ENCODE measurements at regions not wholly inside any gene's neighbourhood (a gene's known extent, or its start where the extent isn't known, plus 50 kb on each side); places are given as distances from the start of the nearest gene placed in this dataset.

DNA sequence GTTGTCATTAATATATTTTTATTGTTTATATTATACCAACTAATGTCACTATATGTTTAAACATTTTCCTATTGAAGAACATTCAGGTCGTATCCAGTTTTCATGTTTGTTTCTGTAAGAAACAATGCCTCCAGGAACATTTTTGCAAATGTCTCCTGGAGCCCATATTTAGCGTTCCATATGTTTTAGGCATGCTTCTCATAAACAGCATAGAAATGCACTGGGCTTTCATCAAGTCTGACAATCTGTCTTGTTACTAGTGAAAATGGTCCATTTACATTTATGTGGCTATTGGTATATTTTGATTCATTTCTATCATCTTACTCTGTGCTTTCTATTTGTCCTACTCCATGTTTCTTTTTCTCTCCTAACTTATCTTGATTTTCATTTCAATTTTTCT is 431.7 kb downstream of the TFAP2A start:
- Histone ChIP-seq H3K9ac (ENCODE audit: insufficient read depth, low read length, poor library complexity, severe bottlenecking) (no peak overlapping the region), H4K20me1 (ENCODE audit: insufficient read depth, low read length) (no peaks in the 10 kb centered on the region), H3K27me3 (ENCODE audit: control insufficient read depth in 2 of 2, insufficient read depth in 2 of 2, low read length in 2 of 2) (no peaks in the 10 kb centered on the region), H3K4me3 (replicated peaks in 1 of 3; ENCODE audit: low read depth in 2 of 3, low read length in 3 of 3) (no peak overlapping the region), H3K4me2 (replicated peaks; ENCODE audit: extremely low read depth, low read length, poor library complexity, severe bottlenecking) (no peak overlapping the region), H3K36me3 (replicated peaks in 1 of 2; ENCODE audit: control insufficient read depth in 1 of 2, insufficient read depth in 2 of 2, low read length in 2 of 2) (no peaks in the 10 kb centered on the region), H2AFZ (ENCODE audit: insufficient read depth, low read depth, low read length, poor library complexity, severe bottlenecking) (no peak overlapping the region), H3K27ac (ENCODE audit: low read depth in 1 of 2, low read length in 2 of 2) (no peak overlapping the region), H3K9me3 (replicated peaks in 1 of 2; ENCODE audit: control insufficient read depth in 1 of 2, insufficient read depth in 1 of 2, low read length in 2 of 2) (no peaks in the 10 kb centered on the region), H3K4me1 (ENCODE audit: control insufficient read depth in 1 of 2, insufficient read depth in 2 of 2, low read length in 2 of 2) (no peaks in the 10 kb centered on the region), H3K79me2 (ENCODE audit: insufficient read depth, low read length) (no peaks in the 10 kb centered on the region)
- TF ChIP-seq, protein P1, sequence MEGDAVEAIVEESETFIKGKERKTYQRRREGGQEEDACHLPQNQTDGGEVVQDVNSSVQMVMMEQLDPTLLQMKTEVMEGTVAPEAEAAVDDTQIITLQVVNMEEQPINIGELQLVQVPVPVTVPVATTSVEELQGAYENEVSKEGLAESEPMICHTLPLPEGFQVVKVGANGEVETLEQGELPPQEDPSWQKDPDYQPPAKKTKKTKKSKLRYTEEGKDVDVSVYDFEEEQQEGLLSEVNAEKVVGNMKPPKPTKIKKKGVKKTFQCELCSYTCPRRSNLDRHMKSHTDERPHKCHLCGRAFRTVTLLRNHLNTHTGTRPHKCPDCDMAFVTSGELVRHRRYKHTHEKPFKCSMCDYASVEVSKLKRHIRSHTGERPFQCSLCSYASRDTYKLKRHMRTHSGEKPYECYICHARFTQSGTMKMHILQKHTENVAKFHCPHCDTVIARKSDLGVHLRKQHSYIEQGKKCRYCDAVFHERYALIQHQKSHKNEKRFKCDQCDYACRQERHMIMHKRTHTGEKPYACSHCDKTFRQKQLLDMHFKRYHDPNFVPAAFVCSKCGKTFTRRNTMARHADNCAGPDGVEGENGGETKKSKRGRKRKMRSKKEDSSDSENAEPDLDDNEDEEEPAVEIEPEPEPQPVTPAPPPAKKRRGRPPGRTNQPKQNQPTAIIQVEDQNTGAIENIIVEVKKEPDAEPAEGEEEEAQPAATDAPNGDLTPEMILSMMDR (IDR thresholded peaks at IDR 0.05): no peak
- Mint-ChIP-seq H3K4me1 (no peaks in the 10 kb centered on the region), H3K9me3 (peaks cover 0 to 6% (median 3%) of the 10 kb centered on the region in 7 donors), H3K27ac (no peak overlapping the region), H3K27me3 (ENCODE audit: low read depth in 3 of 3) (peaks cover 0 to 2% (median 0%) of the 10 kb centered on the region in 3 donors), H3K36me3 (no peaks in the 10 kb centered on the region), H3K4me3 (no peak overlapping the region)
- no peak for DNase-seq
- 100% methylated on average over 1 of the region's 2 CpGs for WGBS (ENCODE audit: insufficient coverage)
- intact Hi-C loops (cut with micrococcal nuclease): no loop called here

DNA sequence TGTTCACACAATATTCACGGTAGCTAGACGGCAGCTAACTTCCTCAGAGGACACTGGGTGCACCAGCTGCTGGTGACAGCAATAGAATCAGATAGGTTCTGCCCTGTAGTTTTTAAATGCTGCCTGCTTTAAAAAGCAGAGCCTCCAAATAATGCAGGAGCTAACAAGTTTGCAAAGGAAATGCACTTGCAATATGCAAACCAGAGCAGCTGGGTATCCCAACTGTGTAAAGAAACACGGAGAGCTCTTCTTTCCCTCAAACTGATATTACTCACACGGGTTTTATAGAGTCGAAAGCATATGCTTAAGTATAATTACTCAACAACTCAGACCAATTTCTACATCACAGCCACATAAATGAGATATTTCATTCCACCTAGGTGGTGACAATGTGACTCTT is 432.7 kb downstream of the TFAP2A start:
- Histone ChIP-seq H3K4me2 (replicated peaks; ENCODE audit: extremely low read depth, low read length, poor library complexity, severe bottlenecking) (no peak overlapping the region), H3K9ac (ENCODE audit: insufficient read depth, low read length, poor library complexity, severe bottlenecking) (no peak overlapping the region), H3K27ac (ENCODE audit: low read depth in 1 of 2, low read length in 2 of 2) (no peak overlapping the region), H3K4me1 (ENCODE audit: control insufficient read depth in 1 of 2, insufficient read depth in 2 of 2, low read length in 2 of 2) (no peaks in the 10 kb centered on the region), H3K27me3 (ENCODE audit: control insufficient read depth in 2 of 2, insufficient read depth in 2 of 2, low read length in 2 of 2) (no peaks in the 10 kb centered on the region), H4K20me1 (ENCODE audit: insufficient read depth, low read length) (no peaks in the 10 kb centered on the region), H3K79me2 (ENCODE audit: insufficient read depth, low read length) (no peaks in the 10 kb centered on the region), H2AFZ (ENCODE audit: insufficient read depth, low read depth, low read length, poor library complexity, severe bottlenecking) (no peak overlapping the region), H3K4me3 (replicated peaks in 1 of 3; ENCODE audit: low read depth in 2 of 3, low read length in 3 of 3) (no peak overlapping the region), H3K9me3 (replicated peaks in 1 of 2; ENCODE audit: control insufficient read depth in 1 of 2, insufficient read depth in 1 of 2, low read length in 2 of 2) (no peaks in the 10 kb centered on the region), H3K36me3 (replicated peaks in 1 of 2; ENCODE audit: control insufficient read depth in 1 of 2, insufficient read depth in 2 of 2, low read length in 2 of 2) (no peaks in the 10 kb centered on the region)
- no peak for DNase-seq
- intact Hi-C loops (cut with micrococcal nuclease): no loop called here
- no peak overlapping the region for H3K4me3 Mint-ChIP-seq
- WGBS (ENCODE audit: insufficient coverage): 78% methylated on average over 4 of the region's 5 CpGs
- TF ChIP-seq, protein P1 (IDR thresholded peaks at IDR 0.05): no peak
- H3K36me3 Mint-ChIP-seq: no peaks in the 10 kb centered on the region
- H3K27ac Mint-ChIP-seq: no peak overlapping the region
- peaks cover 0 to 5% (median 3%) of the 10 kb centered on the region in 7 donors for H3K9me3 Mint-ChIP-seq
- H3K4me1 Mint-ChIP-seq: no peaks in the 10 kb centered on the region
- peaks cover 0 to 2% (median 0%) of the 10 kb centered on the region in 3 donors for H3K27me3 Mint-ChIP-seq (ENCODE audit: low read depth in 3 of 3)
